K562 (cell line): ENCODE measurements at regions not wholly inside any gene's neighbourhood (a gene's known extent, or its start where the extent isn't known, plus 50 kb on each side); places are given as distances from the start of the nearest gene placed in this dataset.

Source experiments
- ATAC-seq: fragments of 200-7000 bp; cut with Tn5 transposase; 3 replicates; pipeline ENCODE4 v1.9.1; 2020; ENCODE audit warnings: moderate library complexity
- BruUV-seq: library from RNA; stranded (reverse); fragments of 400-500 nt; replicated peaks from 2 replicates; lab custom pipeline; 2021; lab: Mats Ljungman, UMichigan
- CTCF ChIA-PET: fragments of 300-600 bp; formaldehyde crosslinking; extraction: SDS; loops from one replicate; lab custom pipeline; 2021; ENCODE audit warnings: low intra/inter-chr PET ratio; lab: Yijun Ruan, JAX
- POLR2A ChIA-PET: fragments of 300-600, 350-650 bp; sonication (Branson Sonifier 250); formaldehyde crosslinking; extraction: SDS; loops from one replicate; lab custom pipeline; 2021; ENCODE audit warnings: antibody characterized with exemption, inconsistent platforms; lab: Yijun Ruan, JAX
- DNase-seq, 4 experiments: peaks; one replicate each; pipeline versions ENCODE4 v3.0.0 to v3.0.0-alpha.2; 2011 to 2018; ENCODE audit warnings: low spot score in 3 of 4, mixed read lengths in 3 of 4; ENCODE audit errors: extremely low read depth in 1 of 4
- FAIRE-seq: peaks from 2 replicates; lab custom pipeline; 2011; peaks lifted over from hg19 to GRCh38; lab: Jason Lieb, UNC
- H2AFZ ChIP-seq: 2 replicates; pipeline ENCODE4 v1.6.0; 2011; ENCODE audit warnings: low read depth, low read length, control low read depth, inconsistent platforms
- H3K27ac ChIP-seq: fragments of 200-600 bp; 3 replicates; pipeline ENCODE4 v1.8.0; 2011; ENCODE audit warnings: low read depth, mild to moderate bottlenecking, control low read depth, inconsistent platforms, low read length, moderate library complexity, mixed read lengths; ENCODE audit errors: extremely low read depth
- H3K27me3 ChIP-seq, 2 experiments: fragments of 300-600 bp in 1 of 2; 2 replicates in 1 of 2; 3 replicates in 1 of 2; pipeline versions ENCODE4 v1.6.0 to v1.8.0; 2011; ENCODE audit warnings: inconsistent platforms in 2 of 2, low read length in 2 of 2, mild to moderate bottlenecking in 1 of 2, mixed read lengths in 1 of 2, moderate library complexity in 1 of 2; ENCODE audit not compliant: control insufficient read depth in 2 of 2, insufficient read depth in 2 of 2
- H3K36me3 ChIP-seq: fragments of 300-600 bp; 3 replicates; pipeline ENCODE4 v1.8.0; 2011; ENCODE audit warnings: mild to moderate bottlenecking, low read length, inconsistent platforms; ENCODE audit not compliant: control insufficient read depth, insufficient read depth
- H3K4me1 ChIP-seq, 2 experiments: fragments of 200-600 bp in 1 of 2; replicated peaks in 1 of 2; 2 replicates in 1 of 2; 3 replicates in 1 of 2; pipeline versions ENCODE4 v1.5.1 to v1.8.0; 2011; ENCODE audit warnings: inconsistent platforms in 2 of 2, low read length in 2 of 2, mild to moderate bottlenecking in 1 of 2, mixed read lengths in 1 of 2, moderate library complexity in 1 of 2; ENCODE audit not compliant: control insufficient read depth in 2 of 2, insufficient read depth in 2 of 2
- H3K4me2 ChIP-seq: 2 replicates; pipeline ENCODE4 v1.6.1; 2011; ENCODE audit warnings: low read length, control low read depth, inconsistent platforms, mixed read lengths; ENCODE audit not compliant: insufficient read depth
- H3K4me3 ChIP-seq: fragments of 200-600 bp; sonication (generic), shearing (Covaris generic); 2 replicates; pipeline ENCODE4 v1.5.1; 2016; ENCODE audit warnings: control low read depth, inconsistent platforms
- H3K79me2 ChIP-seq: fragments of 200-600 bp; 3 replicates; pipeline ENCODE4 v1.8.0; 2011; ENCODE audit warnings: low read length, inconsistent platforms; ENCODE audit not compliant: control insufficient read depth, insufficient read depth
- H3K9ac ChIP-seq, 2 experiments: 2 replicates each; pipeline versions ENCODE4 v1.6.0 to v1.6.1; 2011; ENCODE audit warnings: low read depth in 2 of 2, low read length in 2 of 2, control low read depth in 1 of 2, inconsistent platforms in 1 of 2, mild to moderate bottlenecking in 1 of 2, mixed read lengths in 1 of 2; ENCODE audit not compliant: insufficient read depth in 1 of 2
- H3K9me1 ChIP-seq: one replicate; pipeline ENCODE4 v1.6.0; 2011; ENCODE audit warnings: inconsistent platforms, mild to moderate bottlenecking, low read length, moderate library complexity; ENCODE audit not compliant: control insufficient read depth, insufficient read depth
- H3K9me3 ChIP-seq: replicated peaks from 2 replicates; pipeline ENCODE4 v1.5.1; 2011; ENCODE audit warnings: low read depth, low read length, inconsistent platforms; ENCODE audit not compliant: control insufficient read depth, insufficient read depth
- H4K20me1 ChIP-seq: replicated peaks from 2 replicates; pipeline ENCODE4 v1.6.1; 2011; ENCODE audit warnings: low read length, inconsistent platforms, mixed read lengths; ENCODE audit not compliant: control insufficient read depth, insufficient read depth
- CBX1 ChIP-seq: sonication (generic); IDR thresholded peaks from 2 replicates; pipeline ENCODE4 v1.6.1; 2016; ENCODE audit warnings: antibody characterized with exemption, low read depth, mild to moderate bottlenecking
- CREM ChIP-seq: IDR thresholded peaks from 2 replicates; pipeline ENCODE4 v1.6.1; 2014; ENCODE audit warnings: antibody characterized with exemption, low read depth
- HNRNPK ChIP-seq: fragments of 200-400 bp; formaldehyde crosslinking; IDR thresholded peaks from one replicate; pipeline ENCODE4 v1.6.1; 2018; ENCODE audit warnings: mild to moderate bottlenecking, low read depth, low read length; ENCODE audit not compliant: poor library complexity, severe bottlenecking
- KDM2B ChIP-seq: fragments of 250-450 bp; sonication (Bioruptor Pico); IDR thresholded peaks from 2 replicates; pipeline ENCODE4 v1.8.0; 2021; ENCODE audit warnings: mild to moderate bottlenecking, moderate library complexity
- NFE2 ChIP-seq: IDR thresholded peaks from 2 replicates; pipeline ENCODE4 v1.6.1; 2014; ENCODE audit warnings: antibody characterized with exemption, low read depth
- RBM34 ChIP-seq: fragments of 200-400 bp; formaldehyde crosslinking; IDR thresholded peaks from 2 replicates; pipeline ENCODE4 v1.6.1; 2018; ENCODE audit warnings: low read length, borderline replicate concordance; ENCODE audit not compliant: insufficient read depth
- RUNX1 ChIP-seq: sonication (generic); IDR thresholded peaks from 2 replicates; pipeline ENCODE4 v1.6.1; 2016; ENCODE audit warnings: antibody characterized with exemption, low read depth
- SMARCB1 ChIP-seq: IDR thresholded peaks from 2 replicates; pipeline ENCODE4 v1.6.1; 2011; ENCODE audit warnings: improper control_type of control experiment, low read depth; ENCODE audit not compliant: insufficient read length
- THRAP3 ChIP-seq: fragments of 450-650 bp; IDR thresholded peaks from 2 replicates; pipeline ENCODE4 v1.6.1; 2016; ENCODE audit warnings: mild to moderate bottlenecking, inconsistent platforms, borderline replicate concordance
- ZBTB8A ChIP-seq: fragments of 450-650 bp; IDR thresholded peaks from 2 replicates; pipeline ENCODE4 v1.6.1; 2018; ENCODE audit warnings: mild to moderate bottlenecking, moderate library complexity; ENCODE audit not compliant: partially characterized antibody
- ZNF239 ChIP-seq: fragments of 250-450 bp; sonication (Bioruptor Pico); IDR thresholded peaks from 2 replicates; pipeline ENCODE4 v1.4.0; 2020; ENCODE audit warnings: mild to moderate bottlenecking
- ZNF263 ChIP-seq: sonication (generic); formaldehyde crosslinking; IDR thresholded peaks from 2 replicates; pipeline ENCODE4 v1.8.0; 2022; ENCODE audit warnings: mild to moderate bottlenecking, missing genetic modification reagents, borderline replicate concordance
- WGBS: fragments of 100-300 bp; shearing (Covaris generic); methylation state at CpG from one replicate; pipeline ENCODE4 v1.1.6; 2016; ENCODE audit warnings: low coverage, mixed read lengths; ENCODE audit not compliant: insufficient coverage; ENCODE audit errors: missing lambda C conversion rate; 5-methylcytosine and 5-hydroxymethylcytosine counted together
- in situ Hi-C: fragments of 300-500 bp; cut with MboI; formaldehyde crosslinking; loops from 4 replicates; pipeline ENCODE4 v1.15.0; 2018; ENCODE audit warnings: inconsistent platforms, mixed read lengths
- intact Hi-C: fragments of 100-400 bp; cut with micrococcal nuclease; formaldehyde crosslinking; loops from 2 replicates; pipeline ENCODE4 v1.14.2; 2022
- TF ChIP-seq, protein P1 (sequence below): sonication (generic); formaldehyde crosslinking; IDR thresholded peaks from 2 replicates; pipeline ENCODE4 v1.8.1; 2023; ENCODE audit warnings: mild to moderate bottlenecking, missing genetic modification reagents
- TF ChIP-seq, protein P2 (sequence below): fragments of 450-650 bp; IDR thresholded peaks from 2 replicates; pipeline ENCODE4 v1.6.1; 2016; ENCODE audit warnings: antibody characterized with exemption
- TF ChIP-seq, protein P3 (sequence below): IDR thresholded peaks from 2 replicates; pipeline ENCODE4 v1.6.1; 2012; ENCODE audit warnings: low read depth, low read length, improper control_type of control experiment, borderline replicate concordance
- TF ChIP-seq, protein P4 (sequence below), 2 experiments: IDR thresholded peaks; 2 replicates each; pipeline ENCODE4 v1.6.1; 2011; ENCODE audit warnings: borderline replicate concordance in 1 of 2, control low read depth in 1 of 2, low read depth in 1 of 2, low read length in 1 of 2, mild to moderate bottlenecking in 1 of 2, mixed read lengths in 1 of 2, moderate library complexity in 1 of 2; ENCODE audit not compliant: insufficient read depth in 1 of 2, insufficient read length in 1 of 2, poor library complexity in 1 of 2, severe bottlenecking in 1 of 2; ENCODE audit errors: extremely low read depth in 1 of 2

DNA sequence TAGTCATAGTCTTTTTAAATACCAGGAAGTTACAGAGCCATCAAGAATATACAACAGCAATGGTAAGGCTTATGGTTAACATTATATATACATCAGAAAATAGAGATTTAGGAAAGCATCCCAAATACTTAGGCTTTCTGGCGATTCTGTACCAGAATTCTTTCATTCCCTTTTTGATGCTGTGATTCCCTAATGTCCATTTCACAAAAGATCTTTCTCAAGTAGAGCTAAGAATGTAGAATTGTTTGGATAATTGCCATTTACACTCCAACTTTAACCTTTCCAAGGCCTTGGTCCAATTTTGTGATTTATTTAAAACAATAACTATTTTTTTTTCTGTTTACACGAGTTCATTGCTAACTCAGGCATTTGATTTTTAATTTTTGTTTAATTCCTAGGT is 422.2 kb downstream of the MTX2 start:
- no TSS peak for BruUV-seq
- Histone ChIP-seq H2AFZ (no peak overlapping the region), H3K36me3 (no peaks in the 10 kb centered on the region), H3K9ac (no peak overlapping the region), H3K79me2 (no peaks in the 10 kb centered on the region), H3K9me3 (no peaks in the 10 kb centered on the region), H3K4me2 (no peak overlapping the region), H3K4me1 (no peaks in the 10 kb centered on the region), H4K20me1 (no peaks in the 10 kb centered on the region), H3K27ac (no peak overlapping the region), H3K9me1 (no peaks in the 10 kb centered on the region), H3K4me3 (no peak overlapping the region), H3K27me3 (no peaks in the 10 kb centered on the region)
- in situ Hi-C loops: no loop called here
- 0% methylated on average over 2 of the region's 2 CpGs for WGBS
- ATAC-seq (no peak), FAIRE-seq (no peak), DNase-seq (no peak)
- CTCF ChIA-PET: no interaction called here
- POLR2A ChIA-PET: no interaction called here
- intact Hi-C loops: no loop called here
- TF ChIP-seq ZNF263 (CRISPR knock-in tag) (no peak), KDM2B (no peak), ZNF239 (CRISPR knock-in tag) (no peak), SMARCB1 (no peak), CREM (no peak), THRAP3 (no peak), NFE2 (no peak), HNRNPK (no peak), RUNX1 (no peak), CBX1 (no peak), RBM34 (no peak), ZBTB8A (no peak)
- TF ChIP-seq, protein P1, sequence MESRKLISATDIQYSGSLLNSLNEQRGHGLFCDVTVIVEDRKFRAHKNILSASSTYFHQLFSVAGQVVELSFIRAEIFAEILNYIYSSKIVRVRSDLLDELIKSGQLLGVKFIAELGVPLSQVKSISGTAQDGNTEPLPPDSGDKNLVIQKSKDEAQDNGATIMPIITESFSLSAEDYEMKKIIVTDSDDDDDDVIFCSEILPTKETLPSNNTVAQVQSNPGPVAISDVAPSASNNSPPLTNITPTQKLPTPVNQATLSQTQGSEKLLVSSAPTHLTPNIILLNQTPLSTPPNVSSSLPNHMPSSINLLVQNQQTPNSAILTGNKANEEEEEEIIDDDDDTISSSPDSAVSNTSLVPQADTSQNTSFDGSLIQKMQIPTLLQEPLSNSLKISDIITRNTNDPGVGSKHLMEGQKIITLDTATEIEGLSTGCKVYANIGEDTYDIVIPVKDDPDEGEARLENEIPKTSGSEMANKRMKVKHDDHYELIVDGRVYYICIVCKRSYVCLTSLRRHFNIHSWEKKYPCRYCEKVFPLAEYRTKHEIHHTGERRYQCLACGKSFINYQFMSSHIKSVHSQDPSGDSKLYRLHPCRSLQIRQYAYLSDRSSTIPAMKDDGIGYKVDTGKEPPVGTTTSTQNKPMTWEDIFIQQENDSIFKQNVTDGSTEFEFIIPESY (CRISPR knock-in tag): no peak
- TF ChIP-seq, protein P2, sequence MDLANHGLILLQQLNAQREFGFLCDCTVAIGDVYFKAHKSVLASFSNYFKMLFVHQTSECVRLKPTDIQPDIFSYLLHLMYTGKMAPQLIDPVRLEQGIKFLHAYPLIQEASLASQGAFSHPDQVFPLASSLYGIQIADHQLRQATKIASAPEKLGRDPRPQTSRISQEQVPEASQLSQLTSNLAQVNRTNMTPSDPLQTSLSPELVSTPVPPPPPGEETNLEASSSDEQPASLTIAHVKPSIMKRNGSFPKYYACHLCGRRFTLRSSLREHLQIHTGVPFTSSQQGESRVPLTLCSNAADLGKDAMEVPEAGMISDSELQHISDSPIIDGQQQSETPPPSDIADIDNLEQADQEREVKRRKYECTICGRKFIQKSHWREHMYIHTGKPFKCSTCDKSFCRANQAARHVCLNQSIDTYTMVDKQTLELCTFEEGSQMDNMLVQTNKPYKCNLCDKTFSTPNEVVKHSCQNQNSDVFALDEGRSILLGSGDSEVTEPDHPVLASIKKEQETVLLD: no peak
- TF ChIP-seq, protein P3, sequence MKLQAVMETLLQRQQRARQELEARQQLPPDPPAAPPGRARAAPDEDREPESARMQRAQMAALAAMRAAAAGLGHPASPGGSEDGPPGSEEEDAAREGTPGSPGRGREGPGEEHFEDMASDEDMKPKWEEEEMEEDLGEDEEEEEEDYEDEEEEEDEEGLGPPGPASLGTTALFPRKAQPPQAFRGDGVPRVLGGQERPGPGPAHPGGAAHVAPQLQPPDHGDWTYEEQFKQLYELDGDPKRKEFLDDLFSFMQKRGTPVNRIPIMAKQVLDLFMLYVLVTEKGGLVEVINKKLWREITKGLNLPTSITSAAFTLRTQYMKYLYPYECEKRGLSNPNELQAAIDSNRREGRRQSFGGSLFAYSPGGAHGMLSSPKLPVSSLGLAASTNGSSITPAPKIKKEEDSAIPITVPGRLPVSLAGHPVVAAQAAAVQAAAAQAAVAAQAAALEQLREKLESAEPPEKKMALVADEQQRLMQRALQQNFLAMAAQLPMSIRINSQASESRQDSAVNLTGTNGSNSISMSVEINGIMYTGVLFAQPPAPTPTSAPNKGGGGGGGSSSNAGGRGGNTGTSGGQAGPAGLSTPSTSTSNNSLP: no peak
- TF ChIP-seq, protein P4, sequence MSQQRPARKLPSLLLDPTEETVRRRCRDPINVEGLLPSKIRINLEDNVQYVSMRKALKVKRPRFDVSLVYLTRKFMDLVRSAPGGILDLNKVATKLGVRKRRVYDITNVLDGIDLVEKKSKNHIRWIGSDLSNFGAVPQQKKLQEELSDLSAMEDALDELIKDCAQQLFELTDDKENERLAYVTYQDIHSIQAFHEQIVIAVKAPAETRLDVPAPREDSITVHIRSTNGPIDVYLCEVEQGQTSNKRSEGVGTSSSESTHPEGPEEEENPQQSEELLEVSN (IDR thresholded peaks at IDR 0.05; ENCODE audit: borderline replicate concordance in 1 of 2, extremely low read depth in 1 of 2, insufficient read depth in 1 of 2, insufficient read length in 1 of 2, low read depth in 1 of 2, low read length in 1 of 2, poor library complexity in 1 of 2, severe bottlenecking in 1 of 2): no peak
